ENCODE measurements at regions not wholly inside any gene's neighbourhood (a gene's known extent, or its start where the extent isn't known, plus 50 kb on each side); places are given as distances from the start of the nearest gene placed in this dataset.

DNA sequence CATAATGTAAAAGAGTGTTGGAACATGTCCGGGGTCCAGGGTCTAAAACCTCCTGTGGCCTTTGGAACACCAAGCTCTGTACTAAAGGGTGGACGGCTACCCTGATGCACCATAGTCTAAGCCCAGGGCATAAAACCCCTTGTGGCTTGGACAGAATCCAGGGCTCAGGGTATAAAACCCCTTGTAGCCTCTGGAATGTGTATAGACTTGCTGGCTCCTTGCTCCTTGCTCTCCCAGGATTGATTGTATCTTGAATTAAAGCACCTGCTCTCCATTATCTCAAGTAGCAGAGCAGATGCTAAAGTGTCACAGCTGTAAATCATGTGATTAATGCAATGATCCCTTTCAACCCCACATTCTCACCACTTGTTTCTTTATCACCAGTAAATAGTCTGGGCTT, 556.5 kb downstream of the LRFN5 start:
- no peaks in the 10 kb centered on the region for H3K36me3 ChIP-seq
- no peaks in the 10 kb centered on the region for H3K9me3 ChIP-seq
- intact Hi-C loops (cut with DNase I), result no loop called here
- FAIRE-seq (no peak), ATAC-seq (no peak), DNase-seq (no peak)
- WGBS, 2 donors, result 46 to 65% methylated on average over 2 of the region's 2 CpGs
- TF ChIP-seq, protein P1, sequence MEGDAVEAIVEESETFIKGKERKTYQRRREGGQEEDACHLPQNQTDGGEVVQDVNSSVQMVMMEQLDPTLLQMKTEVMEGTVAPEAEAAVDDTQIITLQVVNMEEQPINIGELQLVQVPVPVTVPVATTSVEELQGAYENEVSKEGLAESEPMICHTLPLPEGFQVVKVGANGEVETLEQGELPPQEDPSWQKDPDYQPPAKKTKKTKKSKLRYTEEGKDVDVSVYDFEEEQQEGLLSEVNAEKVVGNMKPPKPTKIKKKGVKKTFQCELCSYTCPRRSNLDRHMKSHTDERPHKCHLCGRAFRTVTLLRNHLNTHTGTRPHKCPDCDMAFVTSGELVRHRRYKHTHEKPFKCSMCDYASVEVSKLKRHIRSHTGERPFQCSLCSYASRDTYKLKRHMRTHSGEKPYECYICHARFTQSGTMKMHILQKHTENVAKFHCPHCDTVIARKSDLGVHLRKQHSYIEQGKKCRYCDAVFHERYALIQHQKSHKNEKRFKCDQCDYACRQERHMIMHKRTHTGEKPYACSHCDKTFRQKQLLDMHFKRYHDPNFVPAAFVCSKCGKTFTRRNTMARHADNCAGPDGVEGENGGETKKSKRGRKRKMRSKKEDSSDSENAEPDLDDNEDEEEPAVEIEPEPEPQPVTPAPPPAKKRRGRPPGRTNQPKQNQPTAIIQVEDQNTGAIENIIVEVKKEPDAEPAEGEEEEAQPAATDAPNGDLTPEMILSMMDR (IDR thresholded peaks at IDR 0.05), result no peak
- no peak overlapping the region for H3K4me3 ChIP-seq
- no peak overlapping the region for H3K27ac ChIP-seq
- no peaks in the 10 kb centered on the region for H3K4me1 ChIP-seq
- no peaks in the 10 kb centered on the region for H3K27me3 ChIP-seq

DNA sequence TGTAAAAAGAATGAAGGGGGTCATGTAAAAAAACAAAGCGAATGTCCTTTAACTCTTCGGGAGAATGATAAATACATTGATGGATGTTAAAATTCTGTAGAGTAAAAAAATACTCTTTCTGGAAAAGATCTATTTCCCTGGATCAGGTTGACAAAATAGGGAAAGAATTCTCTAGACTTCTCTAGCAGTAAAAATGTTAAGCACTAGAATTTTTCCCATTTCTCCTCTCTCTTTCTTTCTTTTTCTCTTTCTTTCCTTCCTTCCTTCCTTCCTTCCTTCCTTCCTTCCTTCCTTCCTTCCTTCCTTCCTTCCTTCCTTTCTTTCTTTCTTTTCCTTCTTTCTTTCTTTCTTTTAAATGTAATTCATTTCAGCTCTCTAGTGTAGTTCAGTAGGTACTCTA, 552.5 kb downstream of the LRFN5 start:
- H3K4me3 ChIP-seq, result no peak overlapping the region
- TF ChIP-seq, protein P1 (IDR thresholded peaks at IDR 0.05), result no peak
- no peak for FAIRE-seq
- no peaks in the 10 kb centered on the region for H3K36me3 ChIP-seq
- H3K9me3 ChIP-seq, result no peaks in the 10 kb centered on the region
- H3K27me3 ChIP-seq, result no peaks in the 10 kb centered on the region
- DNase-seq, result no peak
- no peak for ATAC-seq
- no peak overlapping the region for H3K27ac ChIP-seq
- no peaks in the 10 kb centered on the region for H3K4me1 ChIP-seq
- 76 to 81% methylated on average over 2 of the region's 2 CpGs for WGBS, 2 donors
- intact Hi-C loops (cut with DNase I), result no loop called here

DNA sequence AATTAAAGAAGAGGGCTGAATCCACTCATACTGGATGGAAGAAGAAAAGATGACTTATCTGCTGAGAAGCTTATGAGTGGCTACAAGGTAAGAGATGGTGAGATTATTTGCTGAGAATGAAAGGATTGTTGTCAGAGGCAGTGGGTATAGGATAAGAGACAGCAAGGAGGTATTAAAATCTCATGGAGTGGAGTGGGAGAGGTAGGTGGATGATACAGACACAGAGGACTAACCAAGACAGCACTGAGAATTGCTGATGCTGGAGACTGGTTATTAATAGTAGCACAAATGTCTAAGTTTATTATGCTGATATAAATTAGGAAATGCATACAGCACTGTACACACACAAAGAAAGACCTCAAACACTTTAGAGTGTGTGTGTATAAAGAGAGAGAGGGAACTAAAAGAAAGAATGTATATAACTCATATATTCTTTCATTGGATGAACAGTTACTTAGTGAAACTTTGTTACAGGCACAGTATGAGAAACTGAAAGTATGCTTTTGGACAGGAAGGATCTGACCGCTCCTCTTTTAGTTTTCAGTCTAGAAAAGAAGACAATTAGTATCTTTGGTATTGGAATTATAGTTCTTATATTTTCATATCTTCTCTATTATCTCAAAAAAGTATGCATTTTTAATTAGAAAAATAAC, 543.1 kb downstream of the LRFN5 start:
- ATAC-seq, result no peak
- FAIRE-seq, result no peak
- 81 to 92% methylated on average over 1 of the region's 1 CpG for WGBS, 2 donors
- TF ChIP-seq, protein P1 (IDR thresholded peaks at IDR 0.05), result no peak
- Histone ChIP-seq H3K4me1 (no peaks in the 10 kb centered on the region), H3K27me3 (no peaks in the 10 kb centered on the region), H3K36me3 (no peaks in the 10 kb centered on the region), H3K27ac (no peak overlapping the region), H3K4me3 (no peak overlapping the region), H3K9me3 (no peaks in the 10 kb centered on the region)
- intact Hi-C loops (cut with DNase I), result no loop called here
- no peak for DNase-seq

DNA sequence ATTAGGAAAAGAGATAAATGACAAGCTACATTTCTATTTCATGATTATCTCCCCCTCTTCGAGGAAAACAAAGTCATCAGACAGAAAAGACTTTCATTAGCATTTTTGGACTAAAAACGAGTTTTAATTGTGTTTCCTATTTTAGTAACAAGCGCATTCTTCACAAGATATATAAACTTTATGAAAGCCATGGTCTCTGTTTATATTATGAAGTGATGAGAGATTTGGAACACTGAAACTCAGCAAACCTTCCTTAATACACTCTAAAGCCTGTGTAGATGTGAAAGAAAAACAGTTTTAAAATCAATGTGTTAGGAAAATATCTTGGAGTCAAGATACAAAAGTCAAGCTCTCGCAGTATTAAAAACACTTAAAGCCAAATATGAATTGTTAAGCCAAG, 539.1 kb downstream of the LRFN5 start:
- 51 to 57% methylated on average over 4 of the region's 4 CpGs for WGBS, 2 donors
- intact Hi-C loops (cut with DNase I), result no loop called here
- no peaks in the 10 kb centered on the region for H3K9me3 ChIP-seq
- ATAC-seq (no peak), FAIRE-seq (no peak), DNase-seq (no peak)
- no peaks in the 10 kb centered on the region for H3K27me3 ChIP-seq
- no peak overlapping the region for H3K4me3 ChIP-seq
- TF ChIP-seq, protein P1 (IDR thresholded peaks at IDR 0.05), result no peak
- no peak overlapping the region for H3K27ac ChIP-seq
- H3K36me3 ChIP-seq, result no peaks in the 10 kb centered on the region
- no peaks in the 10 kb centered on the region for H3K4me1 ChIP-seq

DNA sequence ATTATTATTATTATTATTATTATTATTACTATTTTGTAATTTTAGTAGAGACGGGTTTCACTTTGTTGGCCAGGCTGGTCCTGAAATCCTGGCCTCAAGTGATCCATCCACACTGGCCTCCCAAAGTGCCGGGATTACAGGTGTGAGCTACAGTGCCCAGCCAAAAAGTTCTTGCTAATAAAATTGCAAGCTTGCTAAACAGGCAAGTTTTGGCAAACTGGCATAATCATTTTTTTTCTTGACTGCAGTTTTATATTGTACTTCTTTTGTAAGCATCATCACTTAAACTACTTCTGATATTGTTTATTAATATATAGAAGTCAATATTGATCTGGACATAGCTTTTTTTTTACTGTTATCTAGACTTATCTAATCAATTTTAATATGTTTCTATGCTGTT, 536.4 kb downstream of the LRFN5 start:
- intact Hi-C loops (cut with DNase I), result no loop called here
- Histone ChIP-seq H3K4me1 (no peaks in the 10 kb centered on the region), H3K27me3 (no peaks in the 10 kb centered on the region), H3K36me3 (no peaks in the 10 kb centered on the region), H3K27ac (no peak overlapping the region), H3K4me3 (no peak overlapping the region), H3K9me3 (no peaks in the 10 kb centered on the region)
- 76 to 93% methylated on average over 2 of the region's 2 CpGs for WGBS, 2 donors
- DNase-seq, result no peak
- no peak for FAIRE-seq
- TF ChIP-seq, protein P1 (IDR thresholded peaks at IDR 0.05), result no peak
- ATAC-seq, result no peak

All from pancreas (tissue), 10 donors.